DMS 273 (cell line): ENCODE measurements at regions not wholly inside any gene's neighbourhood (a gene's known extent, or its start where the extent isn't known, plus 50 kb on each side); places are given as distances from the start of the nearest gene placed in this dataset.

ENCODE experiments used
- DNase-seq: peaks from one replicate; lab custom pipeline; 2025; ENCODE audit not compliant: unreplicated experiment; lab: John Stamatoyannopoulos, UW

DNA sequence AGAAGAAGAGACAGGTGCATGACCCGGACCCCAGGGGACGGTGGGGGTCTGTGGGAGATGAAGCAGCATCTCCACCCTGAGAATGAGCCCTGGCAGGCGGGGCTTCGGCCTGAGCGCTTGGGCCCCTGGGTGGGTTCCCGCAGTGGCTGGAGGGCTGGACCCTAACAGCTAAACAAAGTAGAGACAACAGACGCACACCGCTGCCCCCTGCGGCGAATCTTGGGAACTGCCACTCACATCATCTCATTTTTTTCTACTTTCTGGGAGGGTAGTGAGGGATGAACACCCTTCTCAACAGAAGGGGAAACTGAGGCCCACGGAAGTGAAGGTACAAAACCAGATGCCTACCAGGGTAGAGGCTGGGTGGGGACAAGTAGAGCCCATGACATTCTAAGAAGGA is 104.7 kb downstream of the RFLNA start:
- DNase-seq, result peak; percentile 32

DNA sequence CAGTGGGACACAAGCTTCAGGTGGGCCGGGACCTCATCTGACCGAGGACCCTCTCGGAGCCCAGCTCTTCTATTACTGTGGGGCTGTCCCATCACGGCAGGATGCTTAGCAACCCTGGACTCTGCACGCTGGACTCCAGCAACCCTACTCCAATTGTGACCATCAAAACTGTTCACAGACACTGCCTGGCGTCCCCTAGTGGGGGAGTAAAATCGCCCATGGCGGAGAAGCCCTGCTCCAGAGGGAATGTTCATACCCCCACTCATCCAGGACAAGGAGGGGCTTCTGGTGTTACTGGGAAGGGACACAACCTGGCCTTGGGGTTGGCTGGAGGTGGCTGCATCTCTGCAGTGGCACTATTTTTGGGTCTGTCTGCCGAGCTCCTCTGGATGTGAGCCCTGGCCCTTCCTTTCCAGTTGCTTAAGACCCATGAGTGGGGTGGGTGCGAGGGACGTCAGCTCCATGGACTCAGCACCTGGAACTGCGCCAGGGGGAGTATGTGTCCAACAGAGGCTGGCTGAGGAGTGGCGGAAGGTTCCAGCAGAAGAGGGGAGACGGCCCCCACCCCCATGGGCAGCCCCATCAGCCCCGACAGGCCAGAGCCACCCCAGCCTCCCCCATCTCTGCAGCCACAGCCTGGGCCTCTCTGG is 103.8 kb downstream of the RFLNA start:
- no peak for DNase-seq

DNA sequence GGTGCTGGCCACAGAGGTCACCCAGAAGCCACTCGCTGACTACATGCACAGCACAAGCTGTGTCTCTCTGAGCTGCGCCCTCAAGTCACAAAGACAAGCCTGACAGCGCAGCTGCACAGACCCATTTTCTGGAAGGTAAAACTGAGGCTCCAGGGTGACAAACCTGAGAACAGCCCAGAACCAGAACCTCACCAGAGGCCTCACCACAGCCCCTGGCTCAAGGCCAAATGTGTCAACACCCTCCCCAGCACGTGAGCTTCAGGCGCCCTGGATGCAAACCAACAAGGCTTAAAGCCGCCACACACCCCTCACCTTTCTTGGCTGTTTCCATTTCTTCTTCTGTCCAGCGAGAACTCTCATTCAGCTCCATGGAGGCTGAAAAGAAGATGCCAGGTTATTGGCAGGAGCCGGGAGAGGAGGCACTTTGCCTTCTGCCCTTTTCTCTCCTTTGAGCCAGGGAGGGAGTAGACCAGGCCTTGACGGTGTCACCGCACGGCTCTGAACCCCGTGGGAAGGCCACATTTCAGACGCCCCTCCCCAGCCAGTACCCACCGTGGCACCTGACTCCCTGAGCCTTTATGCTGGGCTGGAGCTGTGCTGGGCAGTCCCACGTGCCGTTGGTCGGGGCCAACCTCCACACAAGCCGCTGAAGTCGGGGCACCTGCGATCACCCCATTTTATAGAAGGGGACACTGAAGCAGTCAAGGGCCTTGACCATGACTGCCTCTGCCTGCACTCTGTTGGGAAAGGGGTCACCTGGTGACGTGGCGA is 103.1 kb downstream of the RFLNA start:
- DNase-seq, result peak; percentile 58

DNA sequence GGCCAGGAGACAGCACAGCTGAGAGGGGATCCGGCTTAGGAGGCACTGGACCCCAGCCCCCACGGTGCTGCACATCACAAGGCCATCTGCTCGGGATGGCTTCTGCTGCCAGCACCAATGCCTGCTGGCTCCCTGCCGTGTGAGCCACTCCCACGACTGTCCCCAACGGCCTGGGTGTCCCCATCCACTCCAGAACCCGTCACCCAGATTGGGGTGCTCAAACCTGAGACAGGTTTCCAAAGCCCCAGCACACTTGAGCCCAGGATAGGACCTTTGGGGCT is 102.4 kb downstream of the RFLNA start:
- DNase-seq, result peak; percentile 59

DNA sequence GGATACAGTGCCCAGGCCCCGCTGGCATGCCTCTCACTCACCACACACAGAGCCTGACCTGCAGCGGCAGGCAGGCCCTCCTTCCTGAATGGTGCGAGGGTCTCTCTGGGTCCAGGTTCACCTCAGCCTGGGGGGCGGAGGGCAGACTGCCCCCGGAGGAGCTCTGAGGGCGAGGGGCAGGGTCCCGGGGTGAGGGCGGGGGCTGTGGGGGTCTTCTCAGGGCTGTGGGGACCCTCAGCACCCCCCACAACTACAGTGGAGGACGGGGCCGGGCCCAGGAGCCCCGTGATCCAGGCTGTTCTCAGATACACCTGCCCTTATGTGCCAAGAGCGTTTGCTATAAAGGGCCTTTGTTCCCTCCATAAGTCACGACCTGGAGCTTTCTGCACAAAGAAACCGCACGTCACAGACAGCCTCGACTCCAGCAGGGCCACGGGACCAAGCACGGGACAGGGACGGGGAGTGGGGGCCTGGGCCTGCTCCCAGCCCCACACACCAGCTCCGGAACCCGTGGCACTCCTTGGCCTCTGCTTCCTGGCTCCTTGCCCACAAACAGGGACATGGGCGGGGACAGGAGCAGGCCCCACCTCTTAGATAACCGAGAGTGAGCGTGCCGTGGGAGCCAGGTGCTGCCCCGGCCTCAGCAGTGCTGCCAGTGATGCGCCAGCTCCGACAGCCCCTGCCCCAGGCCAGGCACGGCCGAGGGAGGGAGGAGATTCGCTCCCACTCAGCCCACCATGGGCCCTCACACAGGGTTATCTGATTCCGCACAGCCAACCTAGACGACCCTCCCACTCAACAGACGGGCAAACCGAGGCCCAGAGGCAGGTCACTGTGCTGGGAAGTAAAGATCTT is 101.9 kb downstream of the RFLNA start:
- DNase-seq, result peak; percentile 19

DNA sequence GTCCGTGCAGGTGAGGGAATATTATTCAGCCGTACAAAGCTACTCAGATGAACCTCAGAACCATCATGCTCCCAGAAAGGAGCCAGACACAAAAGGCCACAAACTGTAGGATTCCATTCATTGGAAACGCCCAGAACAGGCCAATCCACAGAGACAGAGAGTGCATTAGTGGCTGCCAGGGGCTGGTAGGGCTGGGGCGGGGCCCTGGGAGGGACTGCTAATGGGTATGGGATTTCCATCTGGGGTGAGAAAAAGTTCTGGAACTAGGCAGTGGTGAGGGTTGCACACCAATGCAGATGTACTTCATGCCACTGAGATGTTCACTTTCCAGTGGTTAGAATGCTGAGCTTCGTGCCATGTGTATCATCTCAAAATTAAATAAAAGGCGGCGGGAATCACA is 101.1 kb downstream of the RFLNA start:
- DNase-seq, result no peak

DNA sequence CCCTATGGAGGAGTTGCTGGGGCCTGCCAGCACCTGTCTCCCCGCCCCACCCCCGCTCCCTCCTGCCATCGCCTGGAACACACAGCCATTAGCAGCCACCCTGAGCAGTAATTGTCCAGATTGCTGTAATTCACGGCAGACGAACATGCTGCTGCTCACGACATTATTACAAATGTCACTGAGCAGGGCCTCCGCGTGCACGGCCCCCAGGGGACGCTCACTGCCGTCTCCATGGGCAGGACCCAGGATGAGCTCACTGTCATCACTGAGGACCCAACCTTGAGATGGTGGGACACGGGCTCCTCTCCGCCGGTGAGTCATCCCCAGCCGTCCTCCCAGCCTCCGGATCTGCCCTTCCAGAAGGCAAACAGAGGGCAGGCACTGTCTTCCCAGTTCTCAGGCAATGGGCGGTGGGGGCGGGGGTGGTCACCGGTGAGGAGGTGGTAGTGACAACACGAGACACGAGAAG is 100.4 kb downstream of the RFLNA start:
- peak; percentile 18 for DNase-seq

DNA sequence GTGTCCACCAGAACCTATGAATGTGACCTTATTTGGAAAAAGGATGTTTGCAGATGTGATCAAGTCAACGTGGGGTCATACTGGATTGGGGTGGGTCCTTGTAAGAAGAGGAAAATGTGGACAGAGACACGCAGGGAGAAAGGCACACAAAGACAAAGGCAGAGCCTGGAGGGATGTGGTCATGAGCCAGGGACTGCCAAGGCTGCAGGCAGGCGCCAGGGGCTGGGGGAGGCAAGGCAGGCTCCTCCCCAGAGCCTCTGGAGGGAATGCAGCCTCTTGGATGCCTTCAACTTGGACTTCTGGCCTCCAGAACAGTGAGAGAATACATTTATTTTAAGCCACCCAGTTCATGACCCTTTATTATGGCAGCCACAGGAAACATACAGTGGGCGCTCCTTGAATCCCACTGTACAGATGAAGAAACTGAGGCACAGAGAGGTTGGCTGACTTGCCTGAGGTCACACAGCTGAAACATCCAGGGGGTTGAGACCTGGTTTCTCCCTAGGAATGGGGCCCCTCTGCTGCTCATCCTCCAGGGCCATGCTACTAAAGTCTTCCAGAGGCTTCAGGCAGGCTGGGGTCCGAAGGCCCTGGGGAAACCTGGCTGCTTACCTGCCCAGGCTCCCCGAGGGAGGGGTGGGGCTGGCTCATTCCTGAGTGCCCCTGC is 99.7 kb downstream of the RFLNA start:
- DNase-seq, result no peak

DNA sequence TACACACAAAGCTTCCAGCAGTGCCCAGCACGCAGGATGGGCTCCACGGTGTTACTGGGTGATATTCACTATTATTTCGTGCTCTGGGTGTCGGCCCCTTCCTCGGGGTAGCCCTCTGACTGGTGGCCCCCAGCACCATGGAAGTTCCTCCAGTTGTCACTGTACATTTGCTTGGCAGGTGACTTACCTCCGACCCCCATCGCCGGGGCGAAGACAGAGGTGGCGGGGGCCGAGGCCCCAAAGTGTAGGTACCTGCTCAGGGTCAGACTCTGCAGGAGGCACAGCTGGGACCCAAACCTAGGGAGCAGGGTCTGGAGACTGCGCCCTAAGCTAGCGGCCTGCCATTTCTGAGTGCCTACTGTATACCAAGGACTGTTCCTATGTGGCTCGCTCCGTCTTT is 98.9 kb downstream of the RFLNA start:
- no peak for DNase-seq

DNA sequence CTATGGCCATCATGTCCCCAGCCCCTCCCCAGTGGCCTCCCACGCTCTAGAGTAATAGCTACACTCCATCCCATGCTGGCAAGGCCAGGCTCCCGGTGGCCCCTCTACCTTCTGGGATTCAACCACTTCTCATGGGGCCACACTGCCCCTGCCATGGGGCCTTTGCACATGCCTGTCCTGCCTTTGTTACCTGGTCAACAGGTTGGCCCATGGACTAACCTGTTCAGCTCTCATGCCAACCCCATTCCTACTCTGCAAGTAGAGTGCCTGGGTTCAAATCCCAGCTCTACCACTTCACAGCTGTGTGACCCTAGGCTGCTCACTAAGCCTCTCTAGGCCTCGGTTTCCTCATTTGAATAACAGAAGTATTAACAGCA is 98.5 kb downstream of the RFLNA start:
- no peak for DNase-seq

DNA sequence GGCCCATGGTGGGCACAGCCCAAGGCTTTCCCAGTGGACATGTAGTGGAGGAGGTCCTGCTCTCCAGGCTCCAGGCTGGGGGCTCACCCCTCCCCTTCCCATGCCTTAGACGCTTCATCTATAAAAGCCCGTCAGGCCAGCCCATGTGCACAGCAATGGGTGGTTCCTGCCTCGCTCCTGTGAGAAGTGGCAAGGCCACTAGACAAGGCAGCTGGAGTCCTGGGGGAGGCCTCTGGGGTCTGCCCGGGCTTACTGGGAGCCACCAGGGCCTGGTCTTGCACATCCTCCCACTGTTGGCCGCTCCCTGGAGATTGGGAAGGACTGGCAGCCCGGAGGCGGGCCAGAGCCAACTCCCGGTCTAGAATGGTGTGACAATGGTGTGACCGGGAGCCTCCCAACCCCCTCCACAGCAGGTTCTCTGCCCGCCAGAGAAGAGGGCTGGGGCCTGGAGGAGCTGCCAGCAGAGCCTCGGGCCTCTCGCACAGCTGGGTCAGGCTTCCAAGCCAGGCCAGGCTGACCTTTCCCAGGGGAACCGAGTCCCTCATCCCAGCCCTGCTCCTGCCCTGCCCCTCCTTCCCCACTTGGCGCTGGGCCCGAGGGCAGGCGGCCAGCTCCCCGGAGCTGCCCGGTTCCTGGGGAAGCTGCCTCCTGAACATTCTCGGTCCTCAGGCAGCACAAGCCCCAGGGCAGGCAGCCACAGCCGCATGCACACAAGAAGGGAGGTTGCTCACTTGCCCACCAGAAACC is 97.9 kb downstream of the RFLNA start:
- DNase-seq, result peak; percentile 71

DNA sequence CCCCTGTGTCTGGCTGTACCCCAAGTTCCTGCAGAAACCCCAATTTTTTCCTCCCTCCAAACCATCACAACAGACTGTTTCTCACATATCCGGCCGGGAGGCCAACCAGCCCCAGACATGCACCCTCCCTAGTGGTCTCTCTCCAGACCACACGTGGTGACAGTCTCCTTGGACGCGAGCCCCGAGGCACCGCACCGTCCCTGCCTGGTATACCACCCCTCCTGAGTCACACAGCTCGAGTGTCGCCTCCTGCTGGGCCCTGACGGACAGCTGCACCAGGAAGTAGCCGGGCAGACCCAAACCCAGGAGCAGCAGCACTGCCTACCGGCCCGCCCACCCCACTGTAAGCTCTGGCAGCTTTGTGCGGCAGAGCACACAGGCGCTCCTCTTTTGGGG is 97.4 kb downstream of the RFLNA start:
- DNase-seq, result peak; percentile 23

DNA sequence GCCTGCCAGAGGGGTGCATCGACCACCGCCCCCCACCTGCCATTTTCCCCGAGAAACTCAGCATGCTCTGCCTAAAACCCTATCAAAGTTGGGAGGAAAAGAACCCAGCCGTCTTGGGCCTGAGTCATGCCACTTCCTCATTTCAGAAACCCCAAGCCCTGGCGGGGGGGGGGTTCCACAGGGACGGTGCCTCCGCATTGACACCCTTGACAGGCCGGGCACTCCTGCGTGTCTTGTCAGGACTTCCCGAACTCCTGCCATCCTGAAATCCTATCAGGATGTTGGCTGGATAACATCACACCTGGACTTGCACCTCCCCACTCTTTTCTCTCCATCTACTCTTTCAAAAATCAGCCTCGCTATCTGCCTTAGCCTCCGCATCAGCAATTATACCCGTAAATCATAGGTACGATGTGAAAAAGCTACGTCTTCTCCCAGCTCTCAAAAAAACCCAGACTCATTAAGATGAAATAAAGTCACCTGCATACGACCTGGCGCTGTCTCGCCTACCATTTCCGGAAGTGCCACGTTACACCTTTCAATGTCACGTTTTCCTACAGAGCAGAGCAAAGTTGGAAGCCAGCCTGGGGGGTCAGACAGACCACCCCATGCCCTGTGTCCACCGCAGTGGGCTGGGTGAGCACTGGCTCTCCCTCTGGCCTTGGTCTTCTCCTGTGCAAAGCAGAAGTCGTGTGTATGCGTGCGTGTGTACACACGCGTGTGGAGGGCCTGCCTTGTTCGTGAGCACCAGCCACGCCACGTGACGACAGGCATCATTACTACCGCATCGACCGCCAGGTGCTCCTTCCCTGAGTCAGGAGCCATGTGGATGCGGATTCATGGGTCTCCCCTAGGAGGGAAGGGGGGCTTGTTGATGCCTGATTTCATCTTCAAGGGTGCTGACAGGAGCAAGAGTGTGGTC is 96.7 kb downstream of the RFLNA start:
- DNase-seq, result peak; percentile 23

DNA sequence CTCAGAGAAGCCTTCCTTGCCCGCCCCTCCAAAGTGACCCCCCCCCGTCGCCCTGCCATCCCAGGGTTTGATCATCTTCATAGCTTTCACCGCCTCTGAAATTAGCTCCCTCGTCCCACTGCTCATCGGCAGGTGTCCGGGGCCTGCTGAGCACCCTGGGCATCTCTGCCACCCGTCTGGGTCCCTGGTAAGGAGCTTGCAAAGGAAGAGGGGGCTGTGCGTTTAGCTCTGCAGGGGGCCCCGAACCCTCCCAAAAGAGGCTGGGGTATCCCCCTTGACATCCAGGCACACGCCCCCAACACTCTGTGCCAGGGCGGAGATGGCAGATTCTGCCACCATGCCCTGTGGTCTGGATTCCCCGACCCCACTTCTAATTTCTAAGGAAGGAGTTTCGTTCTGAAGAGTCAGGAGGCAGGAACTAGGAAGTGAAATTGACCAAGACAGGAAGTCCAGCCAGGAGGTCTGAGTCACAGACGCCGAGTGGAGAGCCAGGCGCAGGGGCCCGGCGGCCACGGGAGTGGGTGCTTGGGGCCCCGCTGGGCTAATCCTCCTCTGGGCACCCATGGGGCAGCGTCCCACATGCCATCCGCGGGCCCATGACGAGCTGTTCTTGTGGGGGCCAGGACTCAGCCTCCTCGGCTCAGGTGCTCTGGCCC is 95.7 kb downstream of the RFLNA start:
- no peak for DNase-seq

DNA sequence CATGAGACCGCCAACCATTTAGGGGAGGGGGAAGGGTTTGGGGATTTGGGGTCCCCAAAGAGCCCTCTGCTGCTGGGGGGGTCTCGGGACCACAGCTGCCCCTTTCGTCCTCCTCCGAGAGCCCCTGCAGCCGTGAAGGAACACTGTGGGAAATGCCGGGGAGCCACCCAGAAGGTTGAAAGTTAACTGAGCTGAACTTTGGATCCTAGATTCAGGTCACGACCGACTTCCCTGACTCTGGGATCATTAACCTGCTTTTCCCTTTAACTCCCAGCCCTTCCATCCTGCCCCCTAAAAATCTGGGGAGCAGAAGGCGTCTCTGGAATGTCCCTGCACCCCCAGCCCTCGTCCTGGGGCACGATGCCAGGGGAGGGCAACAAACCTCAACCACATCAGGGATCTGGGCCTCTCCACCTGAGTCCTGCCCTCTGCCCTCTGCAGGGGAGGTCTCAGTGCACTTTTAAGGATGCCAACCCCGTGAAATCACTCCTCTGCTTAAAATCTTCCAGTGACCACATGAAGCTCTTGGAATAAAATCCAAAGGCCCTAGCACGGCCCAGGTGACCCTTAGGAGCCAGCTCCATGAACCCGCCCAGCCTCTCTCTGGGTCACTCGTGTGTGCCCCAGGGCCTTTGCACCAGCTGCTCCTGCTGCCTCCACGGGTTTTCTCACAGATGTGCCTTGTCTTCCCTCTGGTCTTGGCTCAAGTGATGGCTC is 95.0 kb downstream of the RFLNA start:
- DNase-seq, result peak; percentile 45

DNA sequence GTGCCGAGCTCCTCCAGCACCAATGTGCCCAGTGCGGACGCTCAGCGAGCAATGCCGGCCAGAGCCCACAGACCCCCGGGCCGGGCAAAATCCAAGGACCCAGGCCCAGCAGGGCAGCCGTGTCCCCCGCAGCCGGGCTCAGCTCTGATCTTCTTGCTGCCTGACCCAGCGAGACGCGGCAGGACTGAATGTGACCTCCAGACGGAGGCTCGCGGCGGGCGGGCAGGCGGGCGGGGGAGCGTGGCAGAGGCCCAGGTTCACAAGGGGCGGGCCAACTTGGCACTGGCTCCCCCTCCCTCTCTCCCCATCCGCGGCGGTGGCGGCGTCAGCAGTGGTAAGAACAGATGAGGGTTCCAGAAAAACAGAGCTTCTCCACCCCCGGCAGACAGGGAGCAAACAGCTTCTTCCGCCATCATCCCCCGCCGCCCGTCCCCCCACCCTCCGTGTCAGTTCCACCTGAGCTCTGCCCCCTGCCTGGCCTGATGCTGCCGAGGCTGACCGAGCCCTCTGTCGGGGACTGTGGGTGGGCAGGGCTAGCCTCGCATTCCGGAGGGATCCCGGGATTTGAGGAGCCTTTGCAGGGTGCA is 94.3 kb downstream of the RFLNA start:
- DNase-seq, result peak; percentile 90

DNA sequence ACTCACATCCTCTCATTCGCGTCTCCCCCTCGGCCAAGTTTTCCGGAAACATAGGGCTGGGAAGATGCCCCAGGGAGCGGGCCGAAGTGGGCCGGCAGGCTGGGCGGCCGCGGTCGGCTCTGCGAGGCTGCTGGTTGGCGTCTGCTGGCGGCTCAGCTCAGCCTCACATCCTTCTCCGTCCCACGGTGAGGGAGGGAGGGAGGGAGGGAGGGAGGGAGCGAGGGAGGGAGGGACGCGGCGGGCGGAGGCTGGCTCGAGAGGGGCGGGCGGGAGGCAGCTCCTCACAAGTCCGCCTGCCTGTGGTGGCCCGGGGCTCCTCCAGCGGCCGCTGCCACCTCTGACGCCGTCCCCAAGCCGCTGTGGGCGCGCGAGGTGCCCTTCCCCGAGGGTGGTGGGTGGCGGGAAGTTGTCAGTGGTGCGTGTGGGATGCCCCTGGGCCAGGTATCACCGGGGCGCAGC is 93.8 kb downstream of the RFLNA start:
- peak; percentile 80 for DNase-seq

DNA sequence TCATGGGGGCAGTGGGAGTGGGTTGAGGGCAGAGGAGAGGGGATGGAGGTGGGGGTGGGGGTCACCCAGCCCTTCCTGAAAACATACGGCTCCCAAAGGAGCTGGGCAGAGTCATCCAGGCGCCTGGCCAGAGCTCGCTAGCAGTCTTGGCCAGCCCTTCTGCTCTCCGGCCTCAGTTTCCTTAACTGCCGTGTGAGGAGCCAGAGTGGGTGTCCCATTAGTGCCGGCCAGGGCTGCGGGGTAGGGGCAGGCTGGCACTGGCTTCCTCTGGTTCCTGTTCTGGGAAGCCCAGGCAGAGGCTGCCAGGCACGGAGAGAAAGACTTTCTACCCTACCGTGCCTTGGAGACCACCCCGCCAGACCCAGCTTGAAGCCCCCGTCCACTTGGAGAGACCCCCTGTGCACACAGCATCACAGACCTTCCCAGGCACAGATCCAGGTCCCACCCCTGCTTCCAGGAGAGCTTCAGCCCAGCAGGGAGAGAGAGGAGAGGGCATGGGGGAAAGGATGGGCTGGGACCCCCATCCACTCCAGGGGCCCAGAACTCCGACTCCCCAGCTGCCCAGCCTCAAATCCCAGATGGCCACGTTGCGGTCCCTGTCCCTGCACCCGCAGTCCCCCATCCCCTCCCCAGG is 93.3 kb downstream of the RFLNA start:
- DNase-seq, result no peak
